Ovary (tissue), 3 donors: ENCODE measurements at regions not wholly inside any gene's neighbourhood (a gene's known extent, or its start where the extent isn't known, plus 50 kb on each side); places are given as distances from the start of the nearest gene placed in this dataset.

ENCODE experiments used
- CTCF ChIP-seq, 3 donors: fragments of 450-650 bp in 2 of 3; fragments of 200-600 bp in 1 of 3; IDR thresholded peaks; one replicate each; pipeline versions ENCODE4 v1.5.1 to v1.8.0; 2016 to 2022; ENCODE audit warnings: antibody characterized with exemption in 3 of 3, mild to moderate bottlenecking in 1 of 3
- POLR2A ChIP-seq: fragments of 450-650 bp; IDR thresholded peaks from one replicate; pipeline ENCODE4 v1.6.1; 2017; ENCODE audit warnings: antibody characterized with exemption, mild to moderate bottlenecking, moderate library complexity
- donor health status: DM: no; HTN: no; CAD: no.

DNA sequence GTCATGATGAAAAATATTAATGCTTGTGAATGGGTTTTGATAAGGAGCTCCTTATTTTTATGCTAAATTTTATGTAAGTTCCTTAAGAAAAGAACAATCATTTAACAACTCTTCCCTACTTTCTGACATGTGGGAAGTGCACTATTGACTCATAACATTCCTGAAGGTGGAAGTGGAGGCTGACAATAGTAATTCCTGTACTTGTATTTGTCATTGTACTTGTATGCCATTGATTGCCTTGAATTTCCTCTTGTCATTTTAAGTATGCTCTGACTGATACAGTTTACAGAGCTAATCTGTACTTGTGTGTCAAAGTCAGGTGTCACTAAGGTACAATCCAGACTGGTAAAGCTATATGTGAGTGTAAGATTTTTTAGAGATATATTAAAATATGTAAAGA, 440.0 kb downstream of the SLC16A7 start:
- no peak for TF ChIP-seq POLR2A
- no peak for TF ChIP-seq CTCF (IDR thresholded peaks at IDR 0.05)
